Astrocyte (in vitro differentiated cells and primary cell): ENCODE measurements at regions not wholly inside any gene's neighbourhood (a gene's known extent, or its start where the extent isn't known, plus 50 kb on each side); places are given as distances from the start of the nearest gene placed in this dataset.

Source experiments
- DNase-seq: peaks from one replicate; pipeline ENCODE4 v3.0.0-alpha.2; 2010; ENCODE audit warnings: low read depth
- FAIRE-seq: peaks from 2 replicates; lab custom pipeline; 2011; peaks lifted over from hg19 to GRCh38; lab: Jason Lieb, UNC
- H2AFZ ChIP-seq: 2 replicates; pipeline ENCODE4 v1.6.0; 2012; ENCODE audit warnings: low read depth, low read length, inconsistent platforms
- H3K27ac ChIP-seq: 2 replicates; pipeline ENCODE4 v1.5.1; 2011; ENCODE audit warnings: low read depth, low read length, inconsistent platforms
- H3K27me3 ChIP-seq: 2 replicates; pipeline ENCODE4 v1.6.0; 2011; ENCODE audit warnings: low read length, inconsistent platforms; ENCODE audit not compliant: insufficient read depth
- H3K36me3 ChIP-seq: 2 replicates; pipeline ENCODE4 v1.5.1; 2011; ENCODE audit warnings: low read length, inconsistent platforms; ENCODE audit not compliant: insufficient read depth
- H3K4me1 ChIP-seq: 2 replicates; pipeline ENCODE4 v1.5.1; 2011; ENCODE audit warnings: low read length, inconsistent platforms; ENCODE audit not compliant: insufficient read depth
- H3K4me2 ChIP-seq: 2 replicates; pipeline ENCODE4 v1.6.0; 2012; ENCODE audit warnings: low read length, inconsistent platforms
- H3K4me3 ChIP-seq: 2 replicates; pipeline ENCODE4 v1.5.1; 2011; ENCODE audit warnings: low read depth, mild to moderate bottlenecking, low read length, inconsistent platforms; ENCODE audit not compliant: insufficient read depth
- H3K79me2 ChIP-seq: 2 replicates; pipeline ENCODE4 v1.6.0; 2012; ENCODE audit warnings: mild to moderate bottlenecking, low read length, inconsistent platforms; ENCODE audit not compliant: insufficient read depth
- H3K9ac ChIP-seq: 2 replicates; pipeline ENCODE4 v1.6.0; 2012; ENCODE audit warnings: mild to moderate bottlenecking, low read length, inconsistent platforms
- H3K9me3 ChIP-seq: 2 replicates; pipeline ENCODE4 v1.5.1; 2012; ENCODE audit warnings: low read depth, mild to moderate bottlenecking, low read length, inconsistent platforms; ENCODE audit not compliant: insufficient read depth
- H4K20me1 ChIP-seq: 2 replicates; pipeline ENCODE4 v1.6.0; 2012; ENCODE audit warnings: low read length, inconsistent platforms; ENCODE audit not compliant: insufficient read depth
- H3K27ac Mint-ChIP-seq: one replicate; pipeline ENCODE4 v1.8.0; 2021; ENCODE audit warnings: mild to moderate bottlenecking, mixed read lengths; ENCODE audit not compliant: unreplicated experiment
- H3K27me3 Mint-ChIP-seq: one replicate; pipeline ENCODE4 v1.8.0; 2021; ENCODE audit warnings: low read depth, mixed read lengths; ENCODE audit not compliant: unreplicated experiment
- H3K36me3 Mint-ChIP-seq: one replicate; pipeline ENCODE4 v1.8.0; 2021; ENCODE audit warnings: low read depth, mixed read lengths; ENCODE audit not compliant: unreplicated experiment
- H3K4me1 Mint-ChIP-seq: one replicate; pipeline ENCODE4 v1.8.0; 2021; ENCODE audit warnings: low read depth, mixed read lengths; ENCODE audit not compliant: unreplicated experiment
- H3K4me3 Mint-ChIP-seq: one replicate; pipeline ENCODE4 v1.8.0; 2021; ENCODE audit warnings: mild to moderate bottlenecking, moderate library complexity, mixed read lengths; ENCODE audit not compliant: unreplicated experiment
- H3K9me3 Mint-ChIP-seq: one replicate; pipeline ENCODE4 v1.8.0; 2021; ENCODE audit warnings: mild to moderate bottlenecking, mixed read lengths; ENCODE audit not compliant: unreplicated experiment
- CTCF ChIP-seq: IDR thresholded peaks from 2 replicates; pipeline ENCODE4 v1.5.1; 2011; ENCODE audit warnings: low read depth, mild to moderate bottlenecking, inconsistent platforms, low read length, moderate library complexity; ENCODE audit not compliant: insufficient read depth
- EZH2 ChIP-seq: IDR thresholded peaks from 2 replicates; pipeline ENCODE4 v1.6.1; 2012; ENCODE audit warnings: mild to moderate bottlenecking, low read length, inconsistent platforms; ENCODE audit not compliant: insufficient read depth

- Histone ChIP-seq H3K27me3 (no peaks in the 10 kb centered on the region), H3K79me2 (no peaks in the 10 kb centered on the region), H3K4me2 (no peak overlapping the region), H3K36me3 (no peaks in the 10 kb centered on the region), H3K9ac (no peak overlapping the region), H3K9me3 (no peaks in the 10 kb centered on the region), H3K4me1 (no peaks in the 10 kb centered on the region), H3K4me3 (no peak overlapping the region), H2AFZ (no peak overlapping the region), H4K20me1 (no peaks in the 10 kb centered on the region), H3K27ac (no peak overlapping the region)
- FAIRE-seq = no peak
- Mint-ChIP-seq H3K4me1 (peaks cover 8% of the 10 kb centered on the region), H3K4me3 (no peak overlapping the region), H3K27ac (no peak overlapping the region), H3K27me3 (no peaks in the 10 kb centered on the region), H3K9me3 (peaks cover 2% of the 10 kb centered on the region), H3K36me3 (no peaks in the 10 kb centered on the region)
- no peak for DNase-seq
- TF ChIP-seq CTCF = no peak
- no peak for TF ChIP-seq EZH2
Measured at GRCh38 chr15:29418178-29418577, 148.6 kb upstream of the NSMCE3 start.

- Mint-ChIP-seq H3K27me3 (peaks cover 4% of the 10 kb centered on the region), H3K36me3 (no peaks in the 10 kb centered on the region), H3K27ac (no peak overlapping the region), H3K4me1 (no peaks in the 10 kb centered on the region), H3K4me3 (no peak overlapping the region), H3K9me3 (peaks cover 2% of the 10 kb centered on the region)
- no peaks in the 10 kb centered on the region for H3K27me3 ChIP-seq
- no peak overlapping the region for H3K4me2 ChIP-seq
- H3K79me2 ChIP-seq = no peaks in the 10 kb centered on the region
- no peaks in the 10 kb centered on the region for H3K36me3 ChIP-seq
- TF ChIP-seq EZH2 = no peak
- TF ChIP-seq CTCF = no peak
- no peaks in the 10 kb centered on the region for H3K4me1 ChIP-seq
- DNase-seq (no peak), FAIRE-seq (no peak)
- H2AFZ ChIP-seq = no peak overlapping the region
- no peaks in the 10 kb centered on the region for H4K20me1 ChIP-seq
- no peak overlapping the region for H3K4me3 ChIP-seq
- no peaks in the 10 kb centered on the region for H3K9me3 ChIP-seq
- H3K9ac ChIP-seq = no peak overlapping the region
- H3K27ac ChIP-seq = no peak overlapping the region
Measured at GRCh38 chr15:29411299-29411698, 141.7 kb upstream of the NSMCE3 start.

GRCh38 chr15:29410338-29410737 is 140.7 kb upstream of the NSMCE3 start:
- no peak for DNase-seq
- H3K27me3 Mint-ChIP-seq = peaks cover 4% of the 10 kb centered on the region
- TF ChIP-seq EZH2 = no peak
- TF ChIP-seq CTCF = no peak
- Histone ChIP-seq H3K4me1 (no peaks in the 10 kb centered on the region), H3K9ac (no peak overlapping the region), H3K4me3 (no peak overlapping the region), H2AFZ (no peak overlapping the region), H3K36me3 (no peaks in the 10 kb centered on the region), H3K79me2 (no peaks in the 10 kb centered on the region), H3K27me3 (no peaks in the 10 kb centered on the region), H3K4me2 (no peak overlapping the region), H3K27ac (no peak overlapping the region), H4K20me1 (no peaks in the 10 kb centered on the region), H3K9me3 (no peaks in the 10 kb centered on the region)
- H3K36me3 Mint-ChIP-seq = no peaks in the 10 kb centered on the region
- H3K4me1 Mint-ChIP-seq = no peaks in the 10 kb centered on the region
- H3K27ac Mint-ChIP-seq = no peak overlapping the region
- no peak for FAIRE-seq
- H3K9me3 Mint-ChIP-seq = no peaks in the 10 kb centered on the region
- H3K4me3 Mint-ChIP-seq = no peak overlapping the region
